D341Med (cell line): ENCODE measurements at regions not wholly inside any gene's neighbourhood (a gene's known extent, or its start where the extent isn't known, plus 50 kb on each side); places are given as distances from the start of the nearest gene placed in this dataset.
"Not testable (repeated sequence)": the region's sequence is repeated elsewhere in the genome, so short reads cannot be mapped to it uniquely, and the experiment has no call there.

ENCODE experiments used
- DNase-seq: peaks from one replicate; pipeline ENCODE4 v3.0.0; 2012; ENCODE audit warnings: low spot score

DNA sequence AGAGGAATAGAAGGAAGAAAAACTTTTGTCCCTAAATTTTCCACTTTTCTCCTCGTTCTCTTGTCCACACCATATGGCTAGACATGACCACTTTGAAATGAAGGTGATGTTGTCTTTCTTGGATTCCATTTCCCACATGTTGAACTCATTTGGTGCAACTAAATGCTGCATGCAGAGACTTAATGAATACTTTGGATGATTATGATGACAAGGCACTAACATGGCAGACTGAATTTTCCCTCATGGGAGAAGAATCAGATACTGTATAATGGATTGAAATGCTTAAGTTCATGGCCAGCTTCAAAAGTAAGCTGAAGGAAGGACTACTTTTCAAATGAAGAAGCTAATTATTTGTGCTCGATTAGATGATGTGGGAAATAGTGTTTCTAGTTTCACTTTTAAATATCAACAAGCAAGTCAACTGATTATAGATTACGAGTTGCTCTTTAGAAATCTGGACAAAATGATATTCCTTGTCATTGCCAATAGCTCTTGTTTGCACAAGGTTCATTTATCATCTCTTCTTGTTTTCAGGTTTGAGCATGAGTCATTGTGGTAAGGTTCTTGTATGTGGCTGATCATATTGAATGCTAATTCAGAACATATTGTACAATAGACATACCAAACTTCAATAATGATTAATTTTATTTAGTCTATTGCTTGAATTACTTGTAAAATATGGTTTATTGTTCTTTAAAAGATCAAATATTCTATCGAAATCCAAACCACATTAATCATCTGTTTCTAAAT is 501.3 kb upstream of the FTMT start:
- no peak for DNase-seq

- DNase-seq: no peak
Observed at GRCh38 chr5:121366515-121366914, 485.2 kb upstream of the FTMT start.

DNA sequence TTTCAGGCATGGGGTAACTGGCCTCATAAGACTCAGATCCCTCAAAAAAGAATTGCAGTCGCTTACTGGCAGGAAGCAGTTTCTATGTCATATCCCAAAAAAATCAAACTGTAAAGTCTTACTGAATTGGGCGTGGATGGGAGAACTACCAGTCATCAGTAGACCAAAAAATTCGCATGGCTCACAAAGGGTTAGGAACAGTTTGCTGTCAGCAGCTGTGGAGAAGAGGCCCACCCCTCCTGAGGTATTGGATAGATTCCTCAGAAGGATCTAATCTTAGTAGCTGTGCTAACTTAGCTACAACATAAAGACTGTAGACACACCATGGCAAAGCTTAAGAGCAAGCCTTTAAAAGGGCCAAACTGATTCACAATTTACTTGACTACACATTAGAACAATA is 478.3 kb upstream of the FTMT start:
- no peak for DNase-seq

GRCh38 chr5:121377461-121377860 is 474.2 kb upstream of the FTMT start:
- DNase-seq: no peak

DNA sequence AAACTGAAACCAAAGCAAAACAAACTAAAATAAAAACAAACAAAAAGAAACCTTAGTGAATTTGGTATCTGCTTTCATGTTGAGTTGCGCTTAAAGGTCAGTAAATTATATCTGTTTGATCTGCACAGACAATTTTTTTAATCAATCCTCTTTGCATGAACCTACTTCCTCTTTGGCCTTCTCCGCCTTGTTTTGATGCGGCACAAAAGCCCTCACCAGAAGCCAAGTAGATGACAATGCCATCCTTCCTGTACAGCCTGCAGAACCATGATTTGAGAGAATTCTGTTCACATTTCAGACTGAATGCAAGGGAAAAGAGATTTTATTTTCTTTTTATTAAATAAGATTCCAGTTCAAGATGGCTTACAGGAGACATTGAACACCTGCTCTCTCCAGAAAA is 473.6 kb upstream of the FTMT start:
- no peak for DNase-seq

DNA sequence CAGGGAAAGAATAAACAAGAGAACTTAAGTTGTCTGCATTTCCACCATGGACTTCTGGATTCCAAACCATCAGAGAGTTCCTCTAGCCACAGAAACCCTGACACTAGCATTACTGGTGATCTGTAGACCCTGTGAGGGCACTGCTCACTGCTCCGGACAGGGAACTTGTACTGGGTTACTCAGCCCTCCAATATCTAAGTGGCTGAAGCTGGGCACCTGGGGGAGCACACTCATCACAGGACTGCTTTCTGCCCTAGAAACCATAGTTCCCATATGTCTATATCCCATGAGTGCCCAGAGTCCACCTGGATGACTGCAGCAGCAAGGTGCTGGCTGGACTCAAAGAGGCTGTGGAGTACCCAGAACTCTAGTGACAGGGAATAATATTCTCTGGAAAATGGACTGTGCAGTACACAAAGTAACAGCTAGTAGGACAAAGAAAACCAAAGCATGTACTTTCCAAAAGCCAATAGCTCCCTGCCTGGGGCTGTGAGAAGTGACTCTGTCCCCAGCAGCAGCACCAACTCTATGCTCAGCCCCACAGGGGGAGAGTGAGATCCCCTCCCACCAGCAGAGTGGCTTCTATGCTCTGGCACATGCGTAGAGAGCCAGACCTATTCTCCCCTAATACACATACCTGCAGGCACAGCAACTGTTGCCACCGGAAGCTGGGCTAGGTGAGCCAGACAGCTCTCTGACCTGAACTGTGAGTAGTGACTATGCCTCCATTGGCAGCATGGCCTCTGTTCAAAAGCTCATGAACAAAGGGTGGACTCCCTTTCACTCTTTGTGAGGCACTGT is 472.9 kb upstream of the FTMT start:
- no peak for DNase-seq

DNA sequence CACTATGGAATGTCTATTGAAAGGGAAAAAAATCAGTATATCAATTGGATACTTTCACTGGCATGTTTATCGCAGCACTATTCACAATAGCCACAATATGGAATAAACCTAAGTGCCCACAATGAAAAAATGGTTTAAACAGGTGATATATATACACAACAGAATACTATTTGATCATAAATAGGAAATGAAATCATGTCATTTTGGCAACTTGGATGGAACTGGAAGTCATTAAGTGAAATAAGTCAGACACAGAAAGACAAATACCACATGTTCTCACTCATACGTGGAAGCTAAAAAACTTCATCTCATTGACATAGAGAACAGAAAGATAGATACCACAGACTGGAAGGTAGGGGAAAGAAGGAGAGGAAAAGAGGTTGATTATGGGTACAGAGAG is 471.6 kb upstream of the FTMT start:
- DNase-seq: no peak

GRCh38 chr5:121384359-121384758 is 467.3 kb upstream of the FTMT start:
- DNase-seq: no peak

DNA sequence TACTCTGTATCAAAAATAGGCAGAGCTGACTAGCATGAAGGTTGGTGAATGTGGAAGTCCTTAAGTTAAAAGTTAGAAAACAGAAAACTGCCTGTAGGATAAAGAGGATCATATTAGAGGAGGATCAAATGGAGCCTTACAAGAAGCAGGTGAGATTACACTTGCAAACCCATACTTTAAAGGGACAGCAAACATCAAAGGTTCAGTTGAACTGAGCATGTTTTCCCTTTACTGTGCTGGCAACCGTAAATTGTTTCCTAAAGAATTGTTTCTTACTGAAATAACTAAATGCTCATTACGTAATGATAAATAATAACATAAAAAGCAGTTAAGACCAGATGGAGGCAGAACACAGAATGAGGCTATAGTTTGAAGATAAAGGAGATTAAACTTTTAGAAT is 465.3 kb upstream of the FTMT start:
- no peak for DNase-seq

- DNase-seq: no peak
Observed at GRCh38 chr5:121396716-121397115, 455.0 kb upstream of the FTMT start.

- no peak for DNase-seq
Observed at GRCh38 chr5:121399879-121400278, 451.8 kb upstream of the FTMT start.

DNA sequence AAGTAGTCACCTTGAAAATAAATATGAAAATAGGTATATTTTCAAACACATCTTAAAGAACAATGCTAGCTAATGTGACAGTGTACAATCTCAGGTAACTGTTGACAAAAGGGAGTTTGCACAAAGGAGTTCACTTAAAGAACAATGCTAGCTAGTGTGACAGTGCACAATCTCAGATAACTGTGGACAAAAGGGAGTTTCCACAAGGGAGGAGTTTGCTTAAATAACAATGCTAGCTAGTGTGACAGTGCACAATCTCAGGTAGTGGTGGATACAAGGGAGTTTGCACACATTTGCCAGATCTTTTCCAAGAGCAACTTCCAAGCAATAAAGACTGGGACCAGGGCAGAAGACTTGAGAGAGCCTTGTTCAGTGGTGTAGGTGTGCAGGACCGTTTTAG is 442.9 kb upstream of the FTMT start:
- no peak for DNase-seq

- DNase-seq: no peak
Observed at GRCh38 chr5:121415270-121415669, 436.4 kb upstream of the FTMT start.

GRCh38 chr5:121421646-121422045 is 430.0 kb upstream of the FTMT start:
- DNase-seq: no peak

GRCh38 chr5:121424976-121425375 is 426.7 kb upstream of the FTMT start:
- no peak for DNase-seq

DNA sequence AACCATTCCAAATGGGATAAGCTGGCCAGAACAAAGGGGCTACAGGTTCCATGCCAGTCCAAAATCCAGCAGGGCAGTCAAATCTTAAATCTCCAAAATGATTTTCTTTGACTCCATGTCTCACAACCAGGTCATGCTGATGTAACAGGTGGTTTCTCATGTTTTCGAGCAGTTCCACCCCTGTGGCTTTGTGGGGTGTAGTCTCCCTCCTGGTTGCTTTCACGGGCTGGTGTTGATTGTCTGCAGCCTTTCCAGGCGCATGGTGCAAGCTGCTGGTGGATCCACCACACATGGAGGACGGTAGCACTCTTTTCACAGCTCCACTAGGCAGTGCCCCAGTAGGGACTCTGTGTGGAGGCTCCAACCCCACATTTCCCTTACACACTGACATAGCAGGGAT is 425.5 kb upstream of the FTMT start:
- no peak for DNase-seq

DNA sequence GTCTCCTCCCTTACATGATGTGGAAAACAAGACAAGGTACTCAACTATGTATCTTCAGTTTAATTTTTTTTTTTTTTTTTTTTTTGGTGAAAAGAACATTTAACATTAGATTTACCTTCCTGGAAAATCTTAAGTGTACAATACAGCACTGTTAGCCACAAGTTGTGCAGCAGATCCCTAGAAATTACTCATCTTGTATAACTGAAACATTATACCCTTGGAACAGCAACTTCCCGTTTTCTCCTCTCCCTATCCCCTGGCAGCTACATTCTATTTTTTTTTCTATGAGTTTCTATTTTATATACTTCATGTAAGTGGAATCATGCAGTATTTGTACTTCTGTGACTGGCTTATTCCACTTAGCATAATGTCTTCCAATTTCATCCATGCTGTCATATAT is 421.9 kb upstream of the FTMT start:
- DNase-seq: no peak

DNA sequence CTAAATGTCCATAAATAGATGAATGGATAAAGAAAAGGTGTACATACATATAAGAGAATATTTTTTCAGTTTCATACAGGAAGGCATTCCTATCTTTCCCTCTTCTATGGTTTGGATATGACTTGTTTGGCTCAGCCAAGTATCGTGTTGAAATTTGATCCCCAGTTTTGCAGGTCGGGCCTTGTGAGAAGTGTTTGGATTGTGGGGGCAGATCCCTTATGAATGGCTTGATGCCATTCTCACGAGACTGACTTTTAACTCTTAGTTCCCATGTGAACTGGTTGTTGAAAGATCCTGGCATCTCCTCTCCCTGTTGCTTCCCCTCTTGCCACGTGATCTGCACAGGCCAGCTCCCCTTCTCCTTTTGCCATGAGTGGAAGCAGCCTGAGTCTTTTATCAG is 421.1 kb upstream of the FTMT start:
- no peak for DNase-seq

DNA sequence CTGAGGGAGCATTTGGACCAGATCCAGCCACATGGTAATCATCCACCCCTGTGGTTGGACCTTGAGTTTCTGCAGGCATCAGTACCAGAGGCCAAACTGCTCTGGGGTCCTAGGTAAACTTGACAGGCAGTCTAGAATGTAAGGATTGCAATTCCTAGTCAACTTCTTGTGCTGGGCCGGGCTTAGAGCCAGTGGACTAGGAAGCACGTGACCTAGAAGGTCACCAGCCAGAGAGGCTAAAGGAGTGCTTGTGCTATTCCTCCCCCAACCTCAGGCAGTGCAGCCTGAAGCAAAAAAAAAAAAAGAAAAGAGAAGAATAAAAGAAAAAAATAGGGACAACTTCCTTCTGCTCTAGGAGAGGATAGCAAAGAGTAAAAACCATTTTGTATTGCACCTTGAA is 406.2 kb upstream of the FTMT start:
- no peak for DNase-seq

- DNase-seq: no peak
Observed at GRCh38 chr5:121462441-121462840, 389.2 kb upstream of the FTMT start.

- not testable (repeated sequence) for DNase-seq
Observed at GRCh38 chr5:121471222-121471621, 380.5 kb upstream of the FTMT start.

- no peak for DNase-seq
Observed at GRCh38 chr5:121478636-121479035, 373.0 kb upstream of the FTMT start.

DNA sequence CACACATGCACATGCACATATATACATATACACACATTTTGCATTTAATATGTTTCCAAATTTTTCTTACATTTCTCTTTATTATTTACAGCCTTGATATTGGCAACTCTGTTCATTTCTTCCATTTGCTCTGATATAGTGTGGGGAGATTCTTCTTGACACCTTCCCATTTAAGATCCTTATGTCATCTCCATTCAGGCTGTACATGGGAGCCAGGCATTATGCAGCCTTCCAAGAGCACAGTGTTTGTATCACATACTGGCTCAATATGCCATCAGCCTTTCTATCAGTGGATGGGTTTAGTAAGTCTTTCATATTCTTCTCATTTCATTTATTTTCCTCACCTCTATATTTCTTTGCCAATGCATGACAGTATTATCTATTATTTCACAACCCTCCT is 372.3 kb upstream of the FTMT start:
- DNase-seq: no peak

DNA sequence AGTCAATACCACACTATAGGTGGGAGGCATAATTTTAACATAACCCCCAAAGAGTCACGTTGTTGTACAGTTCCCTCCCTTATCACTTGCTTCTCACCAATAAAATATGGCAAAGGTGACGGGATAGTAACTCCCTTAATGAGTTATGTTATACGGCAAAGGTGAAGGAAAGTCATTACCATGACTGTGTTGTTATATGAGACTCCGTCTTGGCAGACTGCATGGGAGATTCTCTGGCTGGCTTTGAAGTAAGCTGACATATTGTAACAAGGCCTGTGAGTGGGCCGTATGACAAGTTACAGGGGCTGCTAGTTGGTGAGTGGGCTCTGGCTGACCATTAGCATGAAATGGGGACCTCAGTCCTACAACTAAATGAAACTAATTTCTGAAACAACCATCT is 366.4 kb upstream of the FTMT start:
- no peak for DNase-seq
